LNCaP clone FGC (cell line): ENCODE measurements at regions not wholly inside any gene's neighbourhood (a gene's known extent, or its start where the extent isn't known, plus 50 kb on each side); places are given as distances from the start of the nearest gene placed in this dataset.

Experiments
- DNase-seq: peaks from one replicate; pipeline ENCODE4 v3.0.0-alpha.2; 2011; ENCODE audit warnings: low read depth
- H3K4me3 ChIP-seq: 2 replicates; pipeline ENCODE4 v1.5.1; 2011; ENCODE audit warnings: mild to moderate bottlenecking, low read depth, low read length, control low read depth
- CTCF ChIP-seq: IDR thresholded peaks from 2 replicates; pipeline ENCODE4 v1.5.1; 2012; ENCODE audit warnings: mild to moderate bottlenecking; ENCODE audit not compliant: control insufficient read depth, insufficient read depth; ENCODE audit errors: extremely low read depth

DNA sequence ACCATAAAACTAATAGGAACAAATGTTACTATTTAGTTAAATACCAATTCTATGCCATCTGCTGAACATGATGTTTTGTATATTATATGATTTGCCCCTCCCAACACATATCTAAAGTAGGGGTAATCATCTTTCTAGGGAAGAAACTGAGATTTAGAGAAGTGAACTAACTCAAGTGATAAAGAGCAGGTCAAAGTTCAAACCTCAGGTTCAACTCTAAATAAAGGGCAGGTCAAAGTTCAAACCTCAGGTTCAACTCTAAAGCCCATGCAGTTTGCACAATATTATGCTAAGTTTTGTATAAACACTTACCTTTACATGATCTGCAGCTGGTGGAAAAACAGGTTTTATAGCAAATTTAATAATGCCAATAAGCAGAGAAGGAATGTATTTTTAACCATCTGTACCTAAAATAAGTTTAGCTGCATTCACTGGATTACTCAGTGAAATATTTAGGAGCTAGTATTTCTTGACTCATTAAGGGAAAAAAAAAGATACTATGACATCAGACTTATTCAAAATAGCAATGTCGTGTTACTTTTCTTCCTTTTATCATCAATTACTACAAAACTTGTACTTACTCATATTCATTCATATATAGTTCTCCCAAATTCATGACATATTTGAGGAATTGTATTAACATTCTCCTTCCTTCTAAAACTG is 1194.3 kb upstream of the CELF2 start:
- no peak for DNase-seq
- TF ChIP-seq CTCF: no peak
- no peak overlapping the region for H3K4me3 ChIP-seq

GRCh38 chr10:9824631-9825071 is 1193.0 kb upstream of the CELF2 start:
- TF ChIP-seq CTCF: no peak

DNA sequence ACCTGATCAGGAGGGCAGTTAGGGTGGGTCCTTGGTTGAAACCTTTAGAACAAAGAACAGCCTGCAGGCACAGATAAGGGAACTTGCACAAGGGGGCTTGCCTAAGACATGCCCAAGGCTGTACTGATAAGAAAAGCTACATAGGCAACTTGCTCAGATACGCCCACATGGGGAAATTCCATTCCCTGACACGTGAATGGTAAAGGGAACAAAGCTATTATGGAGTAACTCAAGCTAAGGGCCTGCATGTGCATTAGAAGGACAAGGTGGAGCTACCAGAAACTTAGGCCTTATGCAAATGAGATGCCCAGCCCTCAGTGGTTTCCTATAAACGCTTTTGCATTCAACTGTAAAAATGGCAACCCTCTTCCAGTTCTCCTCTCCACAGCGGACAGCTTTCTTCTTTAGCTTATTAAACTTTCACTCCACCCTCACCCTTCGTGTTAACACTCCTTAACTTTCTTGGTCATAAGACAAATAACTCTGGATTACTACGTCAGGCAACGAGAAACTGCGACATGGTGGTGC is 1192.1 kb upstream of the CELF2 start:
- TF ChIP-seq CTCF: no peak
- H3K4me3 ChIP-seq: no peak overlapping the region

More at GRCh38 chr10:9824631-9825071, 1193.0 kb upstream of the CELF2 start:
- DNase-seq: no peak
- no peak overlapping the region for H3K4me3 ChIP-seq

GRCh38 chr10:9828110-9828509 is 1189.6 kb upstream of the CELF2 start:
- no peak for TF ChIP-seq CTCF
- no peak overlapping the region for H3K4me3 ChIP-seq
- no peak for DNase-seq

More for the DNA sequence above, 1192.1 kb upstream of the CELF2 start:
- DNase-seq: no peak

GRCh38 chr10:9833942-9834341 is 1183.7 kb upstream of the CELF2 start:
- TF ChIP-seq CTCF: no peak
- DNase-seq: no peak

GRCh38 chr10:9834434-9834833 is 1183.2 kb upstream of the CELF2 start:
- DNase-seq: no peak
- no peak for TF ChIP-seq CTCF
- H3K4me3 ChIP-seq: no peak overlapping the region

More at GRCh38 chr10:9833942-9834341, 1183.7 kb upstream of the CELF2 start:
- no peak overlapping the region for H3K4me3 ChIP-seq

- no peak for DNase-seq
- H3K4me3 ChIP-seq: no peak overlapping the region
- no peak for TF ChIP-seq CTCF
These were observed 1172.6 kb upstream of the CELF2 start for GRCh38 chr10:9845075-9845474.
